Smooth muscle cell (in vitro differentiated cells): ENCODE measurements at regions not wholly inside any gene's neighbourhood (a gene's known extent, or its start where the extent isn't known, plus 50 kb on each side); places are given as distances from the start of the nearest gene placed in this dataset.

Experiments
- DNase-seq: peaks from one replicate; lab custom pipeline; 2025; ENCODE audit not compliant: unreplicated experiment; lab: John Stamatoyannopoulos, UW
- H2AFZ ChIP-seq: fragments of 200-600 bp; sonication (generic); 2 replicates; pipeline ENCODE4 v1.6.0; 2016; ENCODE audit warnings: antibody characterized with exemption, low read depth, mild to moderate bottlenecking
- H3F3A ChIP-seq: fragments of 200-600 bp; sonication (generic); 2 replicates; pipeline ENCODE4 v1.6.0; 2017; ENCODE audit warnings: antibody characterized with exemption, low read depth
- H3K27ac ChIP-seq: fragments of 200-600 bp; sonication (generic); 2 replicates; pipeline ENCODE4 v1.5.1; 2016; ENCODE audit warnings: low read depth, mild to moderate bottlenecking
- H3K27me3 ChIP-seq: fragments of 200-600 bp; sonication (generic); 2 replicates; pipeline ENCODE4 v1.6.1; 2016; ENCODE audit warnings: low read depth, mild to moderate bottlenecking
- H3K36me3 ChIP-seq: fragments of 200-600 bp; sonication (generic); 2 replicates; pipeline ENCODE4 v1.5.1; 2016; ENCODE audit warnings: low read depth
- H3K4me1 ChIP-seq: fragments of 200-600 bp; sonication (generic); 2 replicates; pipeline ENCODE4 v1.5.1; 2016; ENCODE audit warnings: low read depth
- H3K4me2 ChIP-seq: fragments of 200-600 bp; sonication (generic); 2 replicates; pipeline ENCODE4 v1.6.0; 2016; ENCODE audit warnings: mild to moderate bottlenecking
- H3K4me3 ChIP-seq: fragments of 200-600 bp; sonication (generic); 2 replicates; pipeline ENCODE4 v1.5.1; 2016; ENCODE audit warnings: mild to moderate bottlenecking
- H3K79me2 ChIP-seq: fragments of 200-600 bp; sonication (generic); 2 replicates; pipeline ENCODE4 v1.6.0; 2016; ENCODE audit warnings: low read depth, mild to moderate bottlenecking
- H3K9ac ChIP-seq: fragments of 200-600 bp; sonication (generic); 2 replicates; pipeline ENCODE4 v1.6.0; 2016; ENCODE audit warnings: low read depth
- H3K9me3 ChIP-seq: fragments of 200-600 bp; sonication (generic); replicated peaks from 2 replicates; pipeline ENCODE4 v1.5.1; 2016; ENCODE audit warnings: low read depth
- H4K20me1 ChIP-seq: fragments of 200-600 bp; sonication (generic); 2 replicates; pipeline ENCODE4 v1.6.0; 2016; ENCODE audit warnings: low read depth
- CTCF ChIP-seq: fragments of 200-600 bp; sonication (generic); IDR thresholded peaks from 2 replicates; pipeline ENCODE4 v1.5.1; 2017; ENCODE audit warnings: borderline replicate concordance, mild to moderate bottlenecking, antibody characterized with exemption; ENCODE audit not compliant: insufficient read depth, poor library complexity, severe bottlenecking
- WGBS: methylation state at CpG from one replicate; pipeline ENCODE4 v1.1.7; 2016; ENCODE audit warnings: low lambda C conversion rate; 5-methylcytosine and 5-hydroxymethylcytosine counted together

- no peak for TF ChIP-seq CTCF
- no peaks in the 10 kb centered on the region for H3K27me3 ChIP-seq
- H3K4me3 ChIP-seq = no peak overlapping the region
- H3F3A ChIP-seq = no peaks in the 10 kb centered on the region
- H3K4me2 ChIP-seq = no peak overlapping the region
- no peaks in the 10 kb centered on the region for H3K36me3 ChIP-seq
- H3K79me2 ChIP-seq = no peaks in the 10 kb centered on the region
- 89% methylated on average over 6 of the region's 6 CpGs for WGBS
- no peak overlapping the region for H2AFZ ChIP-seq
- no peak for DNase-seq
- H4K20me1 ChIP-seq = no peaks in the 10 kb centered on the region
- H3K4me1 ChIP-seq = no peaks in the 10 kb centered on the region
- H3K9me3 ChIP-seq = peaks cover 3% of the 10 kb centered on the region
- no peak overlapping the region for H3K27ac ChIP-seq
- no peak overlapping the region for H3K9ac ChIP-seq
These were observed 294.4 kb downstream of the SMOC2 start for GRCh38 chr6:168735268-168735949.

GRCh38 chr6:168734523-168734922, 293.5 kb downstream of the SMOC2 start:
- no peaks in the 10 kb centered on the region for H3F3A ChIP-seq
- no peak overlapping the region for H3K27ac ChIP-seq
- H4K20me1 ChIP-seq = no peaks in the 10 kb centered on the region
- H3K79me2 ChIP-seq = no peaks in the 10 kb centered on the region
- peaks cover 3% of the 10 kb centered on the region for H3K9me3 ChIP-seq
- no peak overlapping the region for H3K9ac ChIP-seq
- H3K4me2 ChIP-seq = no peak overlapping the region
- H3K27me3 ChIP-seq = no peaks in the 10 kb centered on the region
- TF ChIP-seq CTCF = no peak
- no peak overlapping the region for H2AFZ ChIP-seq
- DNase-seq = no peak
- WGBS = 99% methylated on average over 5 of the region's 5 CpGs
- no peak overlapping the region for H3K4me3 ChIP-seq
- no peaks in the 10 kb centered on the region for H3K4me1 ChIP-seq
- no peaks in the 10 kb centered on the region for H3K36me3 ChIP-seq

- no peaks in the 10 kb centered on the region for H4K20me1 ChIP-seq
- H3F3A ChIP-seq = no peaks in the 10 kb centered on the region
- no peak overlapping the region for H3K9ac ChIP-seq
- no peak for DNase-seq
- no peak overlapping the region for H3K4me2 ChIP-seq
- no peak overlapping the region for H3K4me3 ChIP-seq
- H3K9me3 ChIP-seq = no peaks in the 10 kb centered on the region
- TF ChIP-seq CTCF = no peak
- H3K79me2 ChIP-seq = no peaks in the 10 kb centered on the region
- no peaks in the 10 kb centered on the region for H3K36me3 ChIP-seq
- H3K27ac ChIP-seq = no peak overlapping the region
- H3K4me1 ChIP-seq = no peaks in the 10 kb centered on the region
- WGBS = 81% methylated on average over 8 of the region's 8 CpGs
- no peaks in the 10 kb centered on the region for H3K27me3 ChIP-seq
- no peak overlapping the region for H2AFZ ChIP-seq
These were observed 291.7 kb downstream of the SMOC2 start for GRCh38 chr6:168732676-168733075.

- no peak overlapping the region for H3K9ac ChIP-seq
- DNase-seq = no peak
- 91% methylated on average over 14 of the region's 14 CpGs for WGBS
- no peak for TF ChIP-seq CTCF
- H3K4me1 ChIP-seq = no peaks in the 10 kb centered on the region
- H3K27ac ChIP-seq = no peak overlapping the region
- H4K20me1 ChIP-seq = no peaks in the 10 kb centered on the region
- H3K36me3 ChIP-seq = no peaks in the 10 kb centered on the region
- H3K9me3 ChIP-seq = no peaks in the 10 kb centered on the region
- H2AFZ ChIP-seq = no peak overlapping the region
- no peaks in the 10 kb centered on the region for H3K79me2 ChIP-seq
- no peak overlapping the region for H3K4me3 ChIP-seq
- no peaks in the 10 kb centered on the region for H3F3A ChIP-seq
- no peaks in the 10 kb centered on the region for H3K27me3 ChIP-seq
- no peak overlapping the region for H3K4me2 ChIP-seq
These were observed 290.1 kb downstream of the SMOC2 start for GRCh38 chr6:168730931-168731716.
